Fibroblast of skin of scalp (primary cell): ENCODE measurements at regions not wholly inside any gene's neighbourhood (a gene's known extent, or its start where the extent isn't known, plus 50 kb on each side); places are given as distances from the start of the nearest gene placed in this dataset.

ENCODE experiments used
- DNase-seq: peaks from one replicate; pipeline ENCODE4 v3.0.0-alpha.2; 2013

DNA sequence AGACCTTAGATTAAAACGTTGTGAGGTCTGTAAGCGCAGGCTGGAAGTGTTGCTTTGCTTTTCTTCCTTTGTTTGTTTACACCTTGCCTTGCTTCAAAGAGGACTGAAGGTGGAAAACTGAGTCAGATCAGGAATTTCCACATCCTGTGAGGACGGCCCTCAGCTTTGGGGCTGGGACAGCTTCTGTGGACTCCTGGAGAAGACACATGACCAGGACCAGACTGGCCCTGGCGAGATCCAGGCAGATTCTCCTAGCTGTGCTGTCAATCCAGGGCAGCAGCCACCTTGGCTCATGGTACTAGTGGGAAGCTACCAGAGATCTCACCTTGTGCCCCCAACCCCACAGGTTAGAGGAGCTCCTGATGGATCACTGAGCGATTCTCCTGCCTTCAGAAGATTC is 1461.9 kb downstream of the TBC1D22A start:
- DNase-seq = no peak

DNA sequence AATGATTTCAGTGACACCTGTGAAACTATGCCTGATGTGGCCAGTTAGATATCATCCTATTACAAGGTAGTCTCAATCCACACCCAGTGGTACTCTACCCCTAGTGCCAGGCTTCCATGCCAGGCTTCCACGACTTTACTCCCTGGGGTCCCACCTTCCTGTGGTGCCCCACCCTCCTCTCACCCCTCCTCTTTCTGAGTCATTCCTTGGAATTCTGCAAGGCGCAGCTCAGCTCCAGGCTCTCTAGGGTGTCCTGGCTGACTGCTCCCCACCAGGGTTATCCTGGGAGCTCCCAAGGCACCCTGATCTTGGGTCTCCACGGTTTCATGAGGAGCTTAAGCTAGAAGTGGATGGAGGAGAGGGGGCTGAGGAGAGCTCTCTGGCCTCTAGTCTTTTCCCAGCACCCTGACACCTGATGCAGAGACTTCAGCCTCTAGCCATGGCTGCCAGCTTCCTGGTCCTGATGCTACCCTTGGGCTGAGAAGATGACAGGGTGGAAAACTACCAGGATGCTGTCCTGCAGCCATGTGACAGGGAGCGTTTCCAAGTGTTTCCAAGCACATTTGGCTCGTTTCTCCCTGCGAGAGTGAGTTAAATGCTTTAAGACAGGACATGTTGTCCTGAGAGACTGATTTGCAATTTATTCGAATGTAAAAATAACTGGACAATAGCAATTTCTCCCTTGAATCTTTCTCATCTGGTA is 1461.2 kb downstream of the TBC1D22A start:
- no peak for DNase-seq

DNA sequence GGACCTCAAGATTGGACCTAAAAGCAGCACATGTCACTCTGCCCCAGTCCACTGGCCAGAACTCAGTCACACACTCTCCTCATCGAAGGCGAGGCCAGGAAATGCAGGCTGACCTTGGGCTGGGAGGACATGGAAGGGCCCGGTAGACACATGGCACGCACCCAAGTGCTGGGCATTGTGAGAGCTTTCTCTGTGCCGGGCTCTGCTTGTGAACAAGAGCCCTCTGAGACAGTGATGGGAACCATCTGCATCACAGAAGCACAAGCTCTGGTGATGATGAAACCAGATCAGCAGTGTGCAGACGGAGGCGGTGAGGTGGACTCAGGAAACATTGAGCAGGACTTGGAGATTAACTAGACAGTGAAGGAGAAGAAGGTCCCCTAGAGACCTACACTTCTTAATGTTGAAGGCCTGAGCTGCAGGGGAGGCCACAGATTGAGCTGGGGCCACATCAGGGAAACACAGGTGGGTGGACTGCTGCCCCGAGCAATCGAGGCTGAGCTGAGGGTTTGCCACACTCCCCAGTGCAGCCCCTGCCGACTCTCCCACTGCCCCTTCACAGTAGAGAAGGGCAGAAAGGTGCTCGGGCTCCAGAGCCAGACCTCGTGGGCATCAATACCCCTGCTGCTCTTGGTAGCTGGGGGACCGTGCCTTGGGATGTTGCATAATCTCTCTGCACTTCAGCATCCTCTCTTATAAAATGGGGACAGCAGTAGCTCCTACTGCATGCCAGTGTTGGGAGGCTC is 1460.5 kb downstream of the TBC1D22A start:
- DNase-seq = no peak

DNA sequence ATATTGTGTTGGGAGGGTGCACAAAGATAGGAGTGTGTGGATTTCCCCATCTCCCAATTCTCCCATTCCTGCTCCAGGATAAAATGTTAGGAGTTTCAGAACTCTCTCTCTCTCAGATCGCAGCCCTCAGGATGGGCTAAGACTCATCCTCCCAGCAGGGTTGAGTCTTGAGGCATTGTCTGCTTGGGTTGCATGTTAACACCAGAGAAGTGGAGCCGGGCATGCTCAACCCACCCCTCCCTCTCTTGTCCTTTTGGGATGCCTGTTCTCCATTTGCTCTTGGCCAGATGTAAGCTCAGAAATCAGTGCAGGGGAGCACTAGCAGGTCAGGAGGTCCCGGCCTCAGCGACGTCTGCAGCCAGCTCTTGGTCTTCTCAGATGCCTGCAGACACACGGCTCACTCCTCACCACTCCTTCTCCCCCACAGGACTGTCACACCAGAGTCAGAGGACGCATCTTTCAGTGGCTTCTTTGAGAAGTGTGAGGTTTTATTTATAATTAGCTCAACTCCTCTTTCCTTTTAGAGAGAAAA is 1456.5 kb downstream of the TBC1D22A start:
- DNase-seq = no peak

DNA sequence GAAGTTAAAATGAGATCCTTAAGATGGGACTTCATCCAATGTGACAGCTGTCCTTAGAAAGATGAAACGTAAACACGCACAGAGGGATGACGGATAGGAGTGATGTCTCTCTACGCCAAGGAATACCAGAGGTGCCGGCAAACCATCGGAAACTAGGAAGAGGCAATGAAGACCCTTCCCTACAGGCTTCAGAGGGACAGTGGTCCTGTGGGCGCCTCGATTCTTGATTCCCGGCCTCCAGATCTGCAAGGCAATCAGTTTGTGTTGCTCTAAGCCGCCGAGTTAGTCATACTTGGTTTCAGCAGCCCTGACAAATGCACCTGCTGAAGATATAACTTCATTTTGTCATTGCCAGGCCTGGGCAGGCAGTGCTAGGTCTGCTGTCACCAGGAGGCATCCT is 1455.1 kb downstream of the TBC1D22A start:
- DNase-seq = no peak

DNA sequence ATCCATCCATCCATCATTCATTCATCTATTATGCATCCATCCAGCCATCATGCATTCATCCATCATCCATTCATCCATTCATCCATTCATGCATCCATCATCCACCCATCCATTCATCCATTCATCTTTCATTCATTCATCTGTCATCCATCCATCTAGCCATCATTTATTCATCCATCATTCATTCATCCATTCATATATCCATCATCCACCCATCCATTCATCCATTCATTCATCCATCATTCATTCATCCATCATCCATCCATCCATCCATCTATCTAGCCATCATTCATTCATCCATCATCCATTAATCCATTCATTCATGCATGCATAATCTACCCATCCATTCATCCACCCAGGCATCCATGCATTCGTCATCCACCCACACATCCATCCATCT is 1450.3 kb downstream of the TBC1D22A start:
- no peak for DNase-seq

DNA sequence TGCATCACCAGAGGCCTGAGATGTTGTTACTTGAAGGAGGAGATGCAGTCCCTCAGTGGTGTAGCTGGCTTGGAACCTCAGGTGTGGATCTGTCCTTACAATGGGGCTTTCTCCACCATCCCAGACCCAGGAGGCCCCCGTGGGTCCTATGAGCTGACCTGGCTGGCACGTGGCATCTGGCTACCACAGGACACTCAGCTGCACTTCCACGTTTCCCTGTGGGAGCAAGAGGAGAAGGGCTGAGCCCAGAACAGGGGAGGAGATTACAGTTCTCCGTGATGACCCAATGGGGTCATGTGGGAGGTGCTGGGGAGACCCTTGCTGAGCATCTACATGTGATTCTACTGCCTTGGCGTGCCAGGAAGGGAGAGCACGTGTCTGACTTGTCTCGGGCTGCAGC is 1448.4 kb downstream of the TBC1D22A start:
- DNase-seq = no peak

DNA sequence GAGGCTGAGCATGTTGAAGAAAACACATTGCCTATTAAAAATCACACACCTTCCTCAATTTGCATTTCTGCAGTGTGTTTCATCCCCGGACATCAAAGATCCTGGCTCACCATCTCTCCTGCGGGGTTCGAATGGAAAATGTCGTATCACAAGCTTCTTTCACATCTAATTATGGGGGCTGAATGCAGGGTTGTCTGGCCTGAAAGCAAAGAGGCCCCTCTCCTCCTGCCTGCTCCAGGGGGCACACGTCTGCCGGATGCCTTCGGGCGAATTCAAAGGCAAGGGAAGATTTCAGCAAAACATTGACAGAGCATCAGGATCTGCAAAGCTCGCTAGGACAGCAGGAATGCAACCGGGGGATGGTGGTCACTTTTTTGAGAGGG is 1447.7 kb downstream of the TBC1D22A start:
- DNase-seq = no peak

DNA sequence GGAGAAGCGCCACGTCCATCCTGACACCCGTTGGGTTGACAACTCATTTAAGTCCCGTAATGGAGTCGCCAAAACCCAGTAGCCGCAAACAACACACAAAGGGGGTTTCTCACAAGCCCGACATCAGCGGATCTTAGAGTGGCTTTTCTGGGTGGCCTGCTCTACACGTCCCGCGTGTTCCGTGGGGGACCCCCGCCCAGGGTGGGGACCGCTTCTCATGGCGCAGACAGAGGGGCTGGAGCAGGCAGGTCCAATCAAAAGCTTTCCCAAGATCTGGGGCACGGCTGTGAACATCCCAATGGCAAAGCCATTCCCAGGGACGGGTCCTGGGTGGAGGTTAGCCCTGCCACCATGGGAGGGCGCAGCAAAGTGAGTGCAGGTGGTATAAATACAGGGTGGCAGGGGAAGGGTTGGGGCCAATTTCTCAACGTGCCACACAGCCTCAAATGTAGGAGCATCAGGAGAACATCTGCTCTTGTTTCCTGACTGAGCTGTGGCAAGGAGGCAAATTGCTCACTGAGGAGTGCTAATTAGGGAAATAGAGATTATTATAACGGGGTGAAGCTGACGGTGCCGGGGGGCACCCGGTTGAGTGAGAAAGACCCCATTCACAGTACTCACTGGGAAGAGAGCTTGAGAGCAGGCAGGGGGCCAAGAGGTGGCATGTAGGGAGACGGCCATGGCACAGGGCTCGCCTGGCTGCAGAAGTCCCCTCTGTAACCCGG is 1447.2 kb downstream of the TBC1D22A start:
- no peak for DNase-seq

DNA sequence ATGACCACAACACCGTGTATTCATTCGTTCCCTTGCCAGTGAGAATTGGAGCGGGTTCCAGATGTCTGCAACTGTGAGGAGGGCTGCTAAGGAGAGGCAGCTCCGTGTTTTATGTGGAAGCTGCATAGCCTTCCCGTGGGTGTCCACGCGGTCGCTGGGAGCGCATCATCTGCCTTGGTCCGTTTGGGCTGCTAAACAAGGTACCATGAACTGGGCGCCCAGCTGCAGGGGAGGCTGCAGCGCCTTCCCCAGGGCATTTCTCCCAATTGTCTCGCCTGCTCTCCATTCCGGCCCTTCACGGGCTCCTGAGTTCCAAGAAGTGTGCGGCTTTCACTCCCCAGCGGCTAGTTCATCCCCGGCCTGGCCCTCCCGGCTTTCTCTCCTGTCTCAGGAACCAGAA is 1446.4 kb downstream of the TBC1D22A start:
- DNase-seq = no peak

DNA sequence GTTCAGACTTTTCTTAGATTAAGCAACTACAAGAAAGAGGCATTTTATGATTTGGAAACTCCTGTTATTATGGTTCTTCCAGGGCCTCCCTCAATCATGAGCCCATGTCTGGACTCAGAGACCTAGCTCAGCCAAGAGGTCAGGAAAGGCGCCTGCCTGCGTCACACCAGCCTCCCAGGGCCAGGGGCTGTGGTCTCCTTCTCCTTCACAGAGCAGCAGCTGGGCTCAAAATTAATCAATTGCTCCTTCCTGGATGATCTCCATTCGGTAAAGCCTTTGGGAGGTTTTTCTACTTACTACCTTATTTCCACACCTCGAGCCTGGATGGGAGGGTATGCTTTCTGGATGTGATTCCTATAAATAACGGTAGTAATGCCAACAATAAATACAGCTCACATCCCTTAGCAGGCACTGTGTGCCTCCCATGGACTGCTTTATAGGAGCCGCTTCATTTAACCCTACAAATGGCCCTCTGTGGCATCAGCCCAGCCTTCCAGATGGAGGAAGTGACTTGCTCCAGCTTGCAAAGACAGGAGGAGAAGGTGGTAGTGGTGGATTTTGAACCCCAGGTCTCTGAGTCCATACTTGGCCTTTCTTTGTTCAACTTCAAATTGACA is 1445.6 kb downstream of the TBC1D22A start:
- DNase-seq = no peak

DNA sequence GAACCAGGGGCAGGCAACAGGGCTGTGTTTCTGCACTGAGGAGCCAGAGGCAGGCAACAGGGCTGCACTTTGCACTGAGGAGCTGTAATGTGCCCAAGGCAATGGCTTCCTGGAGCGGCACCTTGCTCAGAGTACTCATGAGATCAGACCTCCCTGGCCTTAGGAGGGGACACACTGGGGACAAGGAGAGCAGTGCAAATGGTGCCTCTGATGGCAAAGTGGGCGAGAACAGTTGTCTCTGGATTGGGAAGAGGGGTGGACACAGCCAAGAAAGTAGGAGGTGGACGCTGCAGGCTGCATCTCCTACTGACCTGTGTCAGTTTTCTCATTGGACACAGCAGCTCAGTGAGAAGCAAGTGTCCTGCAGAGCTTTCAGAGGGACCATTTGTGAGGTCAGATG is 1443.3 kb downstream of the TBC1D22A start:
- DNase-seq = no peak

DNA sequence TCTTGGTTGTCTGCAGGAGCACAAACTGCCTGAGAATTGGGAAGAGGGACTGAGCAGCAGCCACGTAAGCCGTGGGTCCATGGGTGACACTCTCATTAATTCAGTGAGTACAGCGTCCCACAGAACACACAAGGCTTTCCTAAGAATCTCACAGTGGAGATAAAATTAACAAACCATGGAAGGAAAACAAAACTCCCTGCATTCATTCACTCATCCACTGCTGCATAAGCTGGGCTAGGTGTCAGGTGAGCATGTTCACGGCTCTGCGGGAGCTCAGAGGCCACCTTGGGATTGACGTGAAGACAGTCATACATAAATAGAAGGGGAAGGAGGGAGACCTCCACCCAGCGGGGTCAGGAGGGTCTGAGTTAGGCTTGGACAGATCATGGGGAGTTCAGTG is 1442.7 kb downstream of the TBC1D22A start:
- no peak for DNase-seq

DNA sequence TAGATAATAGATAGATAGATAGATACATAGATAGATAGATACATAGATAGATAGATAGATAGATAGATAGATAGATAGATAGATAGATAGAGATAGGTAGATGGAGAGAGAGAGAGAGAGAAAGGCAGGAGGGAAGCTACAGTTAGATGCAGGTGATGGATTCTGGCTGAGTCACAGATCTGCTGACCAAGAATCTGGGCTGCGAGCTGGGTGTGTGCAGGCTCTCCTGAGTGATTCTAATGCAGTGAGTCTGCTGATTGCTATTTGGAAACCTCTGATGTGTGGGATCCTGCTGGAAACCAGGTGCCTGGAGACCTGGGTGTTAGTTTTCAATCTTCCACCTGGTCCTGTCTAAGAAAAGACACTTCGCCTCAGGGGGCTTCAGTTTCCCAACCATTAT is 1441.8 kb downstream of the TBC1D22A start:
- DNase-seq = no peak

DNA sequence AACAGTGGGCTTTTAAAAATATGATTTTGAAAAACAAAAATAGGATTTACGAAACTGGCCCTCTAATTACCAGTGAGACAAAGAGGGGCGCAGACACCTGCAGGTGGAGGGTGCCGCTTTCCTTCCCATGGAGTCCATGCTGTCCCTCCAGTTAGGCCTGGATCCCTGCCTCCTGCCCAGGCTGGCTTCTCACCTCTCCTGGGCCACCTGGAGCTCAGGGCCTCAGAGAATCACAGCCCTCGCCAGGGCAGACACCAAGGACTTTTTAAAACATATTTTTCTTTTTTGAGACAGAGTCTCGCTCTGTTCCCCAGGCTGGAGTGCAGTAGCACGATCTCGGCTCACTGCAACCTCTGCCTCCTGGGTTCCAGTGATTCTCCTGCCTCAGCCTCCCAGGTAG is 1437.2 kb downstream of the TBC1D22A start:
- no peak for DNase-seq

DNA sequence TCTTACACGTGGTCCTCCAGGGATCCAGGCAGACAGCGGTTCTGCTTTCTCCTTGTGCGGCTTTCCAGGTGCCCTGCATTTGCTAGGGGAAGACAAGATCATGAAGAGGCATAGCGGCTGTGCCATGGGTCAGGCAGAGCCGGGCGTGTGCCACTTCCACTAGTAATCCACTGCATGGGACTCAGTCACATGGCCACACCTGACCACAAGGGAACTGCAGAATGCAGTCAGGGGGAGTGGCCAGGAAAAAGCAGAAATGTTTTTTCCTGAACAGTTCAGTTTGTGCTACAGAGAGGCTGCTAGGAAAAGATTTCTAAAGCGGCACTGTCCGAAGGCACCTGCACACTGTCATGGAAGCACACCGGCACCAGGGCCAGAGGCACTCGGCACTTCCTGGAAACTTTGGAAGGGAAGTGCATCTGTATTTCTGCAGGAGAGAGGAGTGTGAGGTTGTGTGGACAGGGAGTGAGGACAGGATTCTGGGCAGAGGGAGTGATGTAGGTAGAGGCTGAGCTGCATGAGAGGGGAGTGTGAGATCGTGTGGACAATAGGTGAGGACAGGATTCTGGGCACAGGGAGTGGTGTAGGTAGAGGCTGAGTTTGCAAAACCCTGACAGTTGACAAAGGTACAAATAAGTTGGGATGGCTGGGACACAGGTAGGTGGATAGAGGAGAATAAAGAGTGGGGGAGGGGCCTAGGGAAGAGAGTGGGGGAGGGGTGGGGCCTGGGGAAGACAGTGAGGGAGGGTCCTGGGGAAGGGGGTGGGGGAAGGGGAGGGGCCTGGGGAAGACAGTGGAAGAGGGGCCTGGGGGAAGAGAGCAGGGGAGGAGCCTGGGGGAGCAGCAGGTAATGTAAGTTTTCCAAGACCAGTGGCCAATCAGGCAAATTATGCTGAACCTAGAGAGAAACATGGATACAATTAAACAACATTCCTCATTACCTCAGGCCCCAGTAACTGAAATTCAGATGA is 1436.3 kb downstream of the TBC1D22A start:
- no peak for DNase-seq

DNA sequence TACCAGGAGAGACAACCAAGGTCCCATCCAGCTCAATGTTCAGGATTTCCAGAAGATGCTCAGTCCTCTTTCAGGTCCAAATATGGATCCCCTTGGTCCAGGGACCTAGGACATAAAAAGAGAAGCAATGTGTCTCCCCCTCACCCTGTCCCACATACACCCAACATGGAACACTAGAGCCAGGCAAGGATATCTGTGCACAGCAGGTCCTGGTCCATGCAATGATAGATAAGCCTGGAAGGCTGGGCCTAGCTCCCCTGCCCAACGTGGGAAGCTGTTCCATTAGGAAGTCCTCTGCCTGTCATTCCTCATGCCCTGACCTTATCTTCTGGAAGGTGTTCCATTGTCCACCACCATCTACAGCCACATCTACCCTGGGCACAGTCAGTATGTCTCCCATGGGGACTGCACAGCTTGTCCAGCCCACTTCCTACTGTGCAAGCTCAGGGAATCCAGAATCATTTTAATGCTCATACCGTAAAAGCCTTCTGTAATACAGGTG is 1434.8 kb downstream of the TBC1D22A start:
- no peak for DNase-seq

DNA sequence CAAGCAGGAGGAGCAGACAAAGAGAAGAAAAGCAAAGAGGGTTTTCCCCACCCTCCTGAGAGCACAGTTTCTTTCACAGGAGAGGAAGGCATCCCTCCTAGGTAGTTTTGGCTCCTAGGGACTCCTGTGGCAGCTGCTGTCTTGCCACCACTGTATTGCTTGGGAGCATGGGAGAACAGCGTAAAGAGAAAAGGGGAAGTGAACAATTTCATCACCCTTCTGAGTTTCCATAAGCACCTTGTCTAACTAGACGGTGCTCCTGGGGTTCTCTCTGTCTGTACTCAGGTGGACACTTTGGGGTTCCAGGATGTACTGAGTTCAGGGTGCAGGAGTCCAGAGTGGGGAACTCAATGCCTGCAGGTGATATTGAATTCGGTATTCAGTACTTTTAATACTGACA is 1430.5 kb downstream of the TBC1D22A start:
- no peak for DNase-seq

DNA sequence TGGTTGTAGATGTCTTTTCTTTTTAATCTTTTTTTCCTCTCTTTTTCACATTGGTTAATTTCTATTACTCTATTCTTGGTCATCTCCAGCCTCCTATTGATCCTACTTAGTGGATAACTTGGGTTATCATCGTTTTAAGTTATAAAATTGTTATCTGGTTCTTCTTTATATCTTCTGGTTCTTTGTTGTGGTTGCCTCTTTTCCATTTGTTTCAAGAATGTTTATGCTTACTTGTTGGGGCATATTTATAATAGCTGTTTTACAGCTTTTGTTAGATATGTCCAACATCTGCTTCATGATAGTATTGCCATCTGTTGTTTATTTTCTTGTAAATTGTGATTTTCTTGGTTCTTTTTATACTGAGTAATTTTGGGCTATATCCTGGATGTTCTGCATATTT is 1429.6 kb downstream of the TBC1D22A start:
- DNase-seq = no peak

DNA sequence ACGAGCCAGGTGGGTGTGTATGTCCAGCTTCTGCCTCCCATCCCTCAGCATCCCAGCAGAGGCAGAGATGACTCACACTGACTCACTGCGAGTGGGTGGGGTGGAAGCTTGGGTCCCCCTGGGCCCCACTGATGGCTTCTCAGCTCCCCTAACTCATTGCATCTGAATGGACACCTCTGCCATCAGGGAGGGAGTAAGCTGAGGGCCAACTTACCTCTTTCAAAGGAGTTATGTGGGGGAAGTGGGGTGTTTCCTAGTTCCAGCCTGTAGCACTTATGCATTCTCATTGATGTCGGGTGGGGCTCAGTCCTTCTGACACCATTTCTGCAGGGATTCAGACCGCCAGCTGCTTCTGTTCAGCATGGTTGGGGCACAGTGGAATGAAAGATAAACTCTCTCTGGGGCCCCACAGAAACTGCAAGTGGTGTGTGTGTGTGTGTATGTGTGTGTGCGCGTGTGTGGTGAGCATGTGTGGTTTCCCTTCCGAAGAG is 1425.8 kb downstream of the TBC1D22A start:
- peak; percentile 9 for DNase-seq

DNA sequence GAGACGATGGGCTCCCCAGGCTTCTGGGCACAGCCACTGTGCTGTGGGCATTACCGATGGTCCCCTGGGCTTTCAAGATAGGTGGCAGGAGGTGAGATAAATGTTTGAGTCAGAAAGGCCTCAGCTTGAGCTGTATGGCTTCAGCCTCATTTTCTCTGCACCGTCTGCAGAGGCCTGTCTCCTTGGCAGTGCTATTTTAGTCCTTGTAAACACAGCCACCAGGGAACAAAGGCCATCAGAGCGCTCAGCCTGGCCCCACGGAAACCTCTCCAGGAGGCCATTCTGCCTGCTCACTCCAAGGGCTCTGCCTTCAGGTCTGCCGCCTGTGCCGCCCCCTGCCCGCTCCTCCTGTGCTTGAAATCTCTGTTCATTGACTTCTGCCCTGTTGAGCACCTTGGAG is 1424.9 kb downstream of the TBC1D22A start:
- DNase-seq = no peak
